ENCODE measurements at regions not wholly inside any gene's neighbourhood (a gene's known extent, or its start where the extent isn't known, plus 50 kb on each side); places are given as distances from the start of the nearest gene placed in this dataset.

GRCh38 chr15:38882221-38882620 lies 317.6 kb upstream of the RASGRP1 start (continued):
- no peak for TF ChIP-seq EGR1 (IDR thresholded peaks at IDR 0.05; ENCODE audit: borderline replicate concordance, low read depth, low read length)
- TF ChIP-seq BACH1 (IDR thresholded peaks at IDR 0.05; ENCODE audit: low read length): no peak
- TF ChIP-seq SP1 (IDR thresholded peaks at IDR 0.05; ENCODE audit: low read depth, low read length): no peak
